T-helper 9 cell (primary cell): ENCODE measurements at regions not wholly inside any gene's neighbourhood (a gene's known extent, or its start where the extent isn't known, plus 50 kb on each side); places are given as distances from the start of the nearest gene placed in this dataset.
"Not testable (repeated sequence)": the region's sequence is repeated elsewhere in the genome, so short reads cannot be mapped to it uniquely, and the experiment has no call there.

Experiments used
- DNase-seq: peaks from one replicate; pipeline ENCODE4 v3.0.0-alpha.2; 2020

DNA sequence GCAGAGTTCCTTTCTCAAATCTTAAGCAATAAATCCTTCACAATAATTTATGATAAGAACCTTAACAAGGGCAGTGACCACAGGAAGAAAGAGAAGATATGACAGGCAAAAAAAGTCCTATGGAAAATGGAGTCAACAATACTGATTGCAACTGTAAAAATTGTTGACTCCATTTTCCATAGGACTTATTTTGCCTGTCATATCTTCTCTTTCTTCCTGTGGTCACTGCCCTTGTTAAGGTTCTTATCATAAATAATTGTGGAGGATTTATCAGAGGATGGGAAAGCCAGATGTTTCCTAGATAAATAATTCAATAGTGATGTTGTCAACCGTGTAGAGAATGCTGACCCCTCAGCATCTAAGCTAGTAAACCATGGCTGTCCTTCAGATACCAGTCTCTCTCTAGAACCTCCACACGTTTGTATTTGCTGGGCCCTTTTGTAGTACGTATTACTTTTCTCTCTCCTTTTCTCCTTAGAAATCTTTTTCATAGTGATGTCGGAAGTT, 172.6 kb upstream of the BET1 start:
- DNase-seq = no peak

DNA sequence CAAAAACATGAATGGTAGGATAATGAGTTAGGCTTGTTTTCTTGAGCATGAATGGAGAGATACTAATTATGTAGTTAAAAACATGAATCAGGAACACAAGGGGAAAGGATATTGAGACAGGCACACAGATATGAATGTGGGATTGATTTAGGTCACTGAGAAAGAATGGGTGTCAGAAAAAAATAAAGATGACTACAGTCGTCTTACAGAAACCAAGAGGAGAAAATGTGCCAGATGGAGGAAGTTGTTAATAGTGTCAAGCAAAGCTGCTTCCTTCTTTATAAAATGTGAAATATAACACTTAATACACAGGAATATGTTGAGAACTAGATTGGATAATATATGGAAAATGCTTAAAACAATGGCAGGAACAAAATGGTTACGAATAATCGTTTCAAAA, 173.3 kb upstream of the BET1 start:
- DNase-seq = no peak

DNA sequence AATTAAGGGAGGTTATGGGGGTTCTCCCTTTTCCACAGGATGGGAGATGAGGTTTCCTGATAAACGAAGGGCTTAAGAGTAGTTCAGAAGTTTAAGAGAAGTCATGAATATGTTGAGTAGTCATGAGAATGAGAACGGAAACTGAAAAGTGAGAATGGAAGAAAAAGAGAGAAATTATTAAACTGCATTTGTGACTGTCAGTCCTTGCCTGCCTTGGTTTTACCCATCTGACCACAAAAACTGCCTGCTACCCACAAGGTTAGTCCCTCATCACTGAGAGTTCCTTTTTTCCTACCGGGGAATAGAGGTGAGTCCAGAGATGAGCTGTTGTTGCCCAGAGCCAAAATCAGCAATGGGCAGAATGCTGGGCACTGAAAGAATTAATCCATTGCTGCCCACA, 174.1 kb upstream of the BET1 start:
- no peak for DNase-seq

DNA sequence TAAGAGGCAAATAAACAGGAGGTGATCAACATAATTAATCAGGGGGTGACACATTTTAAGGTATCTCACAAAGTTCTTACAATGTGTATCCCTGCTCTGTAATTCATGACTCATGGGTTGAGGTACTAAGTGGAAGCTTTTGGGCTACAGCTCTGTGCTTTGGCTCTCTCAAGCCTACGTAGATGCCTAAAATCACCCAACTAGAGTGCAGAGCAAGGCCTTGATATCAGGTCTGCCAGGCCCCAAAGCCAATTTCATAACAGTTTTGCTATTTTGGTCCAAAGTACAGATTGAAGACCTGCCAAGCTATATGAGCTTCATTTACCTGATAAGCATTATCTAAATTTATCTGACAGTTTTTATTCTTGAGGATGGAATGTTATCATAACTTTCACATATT, 175.3 kb upstream of the BET1 start:
- no peak for DNase-seq

DNA sequence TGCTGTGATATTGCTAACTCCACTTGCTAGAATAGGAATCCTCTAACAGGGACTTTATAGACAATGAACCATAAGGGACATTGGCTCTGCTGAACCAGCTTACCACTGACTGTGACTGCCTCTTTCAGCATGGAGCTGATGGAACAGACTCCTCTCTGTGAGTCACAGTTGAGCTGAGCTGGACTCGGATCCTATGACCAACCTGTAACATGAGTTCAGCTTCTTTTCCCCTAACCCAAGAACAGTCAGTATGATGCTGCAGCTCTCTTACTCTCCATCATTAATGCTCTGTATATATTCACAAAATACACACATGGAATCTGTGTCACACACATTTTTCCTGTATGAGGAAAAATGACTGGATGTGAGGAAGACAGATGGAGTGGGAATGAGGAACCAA, 177.9 kb upstream of the BET1 start:
- DNase-seq = no peak

DNA sequence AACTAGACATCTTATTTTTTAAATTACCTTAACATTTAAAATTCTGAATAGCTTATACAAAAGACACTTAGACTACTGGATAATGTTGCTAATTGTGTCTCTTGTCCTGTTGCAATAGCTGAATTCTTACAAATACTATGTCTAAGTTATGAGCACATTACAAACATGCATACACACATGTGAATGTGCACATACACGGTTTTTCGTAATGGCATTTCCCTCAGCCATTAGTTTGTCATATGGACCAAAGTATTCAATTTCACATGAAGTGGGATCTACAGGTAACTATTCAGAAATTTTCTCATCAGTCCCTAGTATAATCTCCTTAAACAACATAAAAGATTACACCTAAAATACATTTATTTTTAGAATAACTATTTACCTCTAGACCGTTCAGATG, 178.6 kb upstream of the BET1 start:
- DNase-seq = no peak

DNA sequence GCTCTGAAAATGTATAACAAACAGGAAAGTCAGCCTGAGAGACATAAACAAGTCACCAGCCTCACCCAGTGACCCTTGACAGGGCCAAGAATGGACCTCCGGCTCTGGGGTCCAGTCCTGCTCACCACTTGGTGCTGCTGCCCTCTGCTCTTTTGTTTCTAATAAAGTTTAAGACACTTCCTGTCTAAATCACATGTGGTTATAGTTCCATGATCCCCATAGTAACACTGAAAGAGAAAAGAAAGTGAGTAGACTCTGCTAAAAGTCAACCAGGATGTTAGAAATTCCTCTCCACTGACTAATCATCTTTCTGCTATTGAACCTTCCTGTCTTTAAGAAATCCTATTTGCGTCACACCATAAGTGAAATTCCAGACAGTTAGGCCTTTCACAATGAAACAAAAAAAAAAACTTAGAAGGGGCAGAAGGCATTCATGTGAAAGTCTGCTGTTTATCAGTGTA, 179.2 kb upstream of the BET1 start:
- DNase-seq = no peak

DNA sequence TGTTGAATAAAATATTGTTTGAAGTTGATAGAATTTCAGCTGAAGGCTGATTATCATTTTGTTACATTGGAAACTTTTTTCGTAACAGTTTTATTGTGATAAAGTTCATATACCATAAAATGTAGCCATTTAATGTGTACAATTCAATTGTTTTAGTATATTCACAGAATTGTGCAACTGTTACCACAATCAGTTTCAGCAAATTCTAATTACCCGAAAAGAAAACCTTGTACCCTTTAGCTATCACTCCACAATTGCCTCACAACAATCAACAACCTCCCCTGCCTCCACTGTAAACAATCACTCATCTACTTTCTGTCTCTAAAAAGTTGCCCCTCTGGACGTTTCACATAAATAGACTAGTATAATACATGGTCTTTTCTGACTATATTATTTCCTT, 179.7 kb upstream of the BET1 start:
- no peak for DNase-seq

DNA sequence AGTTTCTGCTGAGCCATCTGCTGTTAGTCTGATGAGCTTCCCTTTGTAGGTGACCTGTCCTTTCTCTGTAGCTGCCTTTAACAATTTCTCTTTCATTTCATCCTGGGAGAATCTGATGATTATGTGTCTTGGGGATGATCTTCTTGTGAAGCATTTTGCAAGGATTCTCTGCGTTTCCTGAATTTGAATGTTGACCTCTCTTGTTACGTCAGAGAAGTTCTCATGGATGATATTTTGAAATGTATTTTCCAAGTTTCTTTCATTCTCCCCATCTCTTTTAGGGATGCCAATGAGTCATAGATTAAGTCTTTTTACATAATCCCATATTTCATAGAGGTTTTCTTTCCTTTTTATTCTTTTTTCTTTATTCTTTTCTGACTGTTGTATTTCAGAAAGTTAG, 184.2 kb upstream of the BET1 start:
- no peak for DNase-seq

DNA sequence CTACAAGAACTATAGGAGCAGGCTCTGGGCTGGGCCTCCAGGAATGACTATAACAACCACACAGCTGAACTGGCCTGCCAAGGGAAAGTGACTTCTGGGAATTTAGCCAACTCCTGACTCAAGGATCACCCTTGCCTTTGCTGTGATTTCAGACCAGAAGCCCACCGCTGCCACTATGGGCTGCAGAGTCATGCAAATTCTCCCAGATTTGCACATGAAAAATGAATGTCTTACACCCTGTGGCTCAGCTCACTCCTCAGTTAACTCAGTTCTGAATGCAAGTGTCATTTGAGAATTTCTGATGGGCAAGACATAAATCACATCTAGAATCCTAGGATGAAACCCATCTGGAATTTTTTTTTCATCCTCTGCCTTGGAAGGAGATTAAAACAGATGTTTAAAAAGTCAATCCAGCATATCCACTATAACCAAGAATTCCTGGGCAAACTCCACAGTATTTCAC, 186.5 kb upstream of the BET1 start:
- DNase-seq = no peak

DNA sequence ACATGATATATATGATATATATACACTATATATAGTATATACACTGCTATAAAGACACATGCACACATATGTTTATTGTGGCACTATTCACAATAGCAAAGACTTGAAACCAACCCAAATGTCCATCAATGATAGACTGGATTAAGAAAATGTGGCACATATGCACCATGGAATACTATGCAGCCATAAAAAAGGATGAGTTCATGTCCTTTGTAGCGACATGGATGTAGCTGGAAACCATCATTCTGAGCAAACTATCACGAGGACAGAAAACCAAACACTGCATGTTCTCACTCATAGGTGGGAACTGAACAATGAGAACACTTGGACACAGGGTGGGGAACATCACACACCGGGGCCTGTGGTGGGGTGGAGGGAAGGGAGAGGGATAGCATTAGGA, 190.3 kb upstream of the BET1 start:
- not testable (repeated sequence) for DNase-seq

DNA sequence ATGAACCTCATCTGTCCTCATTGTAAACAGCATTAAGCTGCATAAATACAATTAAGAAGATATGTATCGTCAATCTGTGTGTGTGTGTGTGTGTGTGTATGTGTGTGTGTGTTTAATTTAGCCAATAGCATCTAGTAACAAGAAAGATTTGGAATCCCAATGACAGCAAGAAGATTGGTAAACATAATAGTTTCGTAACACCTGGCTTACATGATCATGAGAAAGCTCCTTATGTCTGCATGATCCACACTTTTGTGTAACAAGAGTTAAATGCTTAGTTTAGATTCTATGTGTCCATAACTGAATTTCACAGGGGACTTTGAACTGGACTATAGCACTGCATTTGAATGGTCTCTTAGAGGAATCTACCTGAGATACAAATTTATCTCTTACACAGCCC, 191.0 kb upstream of the BET1 start:
- no peak for DNase-seq

DNA sequence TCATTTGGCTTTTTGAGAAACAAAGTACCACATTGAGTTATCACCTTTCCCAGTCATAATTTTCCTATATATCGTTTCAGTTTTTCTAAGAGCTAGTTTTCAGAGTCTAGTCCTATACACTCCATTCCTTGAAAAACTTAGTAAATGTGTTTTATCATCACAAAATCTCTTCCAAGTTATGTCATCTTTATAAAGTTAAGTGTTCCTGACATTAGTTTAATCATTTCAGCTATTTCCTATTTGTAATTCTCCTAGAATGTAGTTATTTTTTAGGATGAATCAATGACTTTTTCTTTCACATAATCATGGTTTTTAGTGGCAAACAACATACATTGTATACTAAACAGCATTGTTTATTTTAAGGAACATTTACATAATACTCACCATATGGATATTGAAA, 191.7 kb upstream of the BET1 start:
- no peak for DNase-seq

DNA sequence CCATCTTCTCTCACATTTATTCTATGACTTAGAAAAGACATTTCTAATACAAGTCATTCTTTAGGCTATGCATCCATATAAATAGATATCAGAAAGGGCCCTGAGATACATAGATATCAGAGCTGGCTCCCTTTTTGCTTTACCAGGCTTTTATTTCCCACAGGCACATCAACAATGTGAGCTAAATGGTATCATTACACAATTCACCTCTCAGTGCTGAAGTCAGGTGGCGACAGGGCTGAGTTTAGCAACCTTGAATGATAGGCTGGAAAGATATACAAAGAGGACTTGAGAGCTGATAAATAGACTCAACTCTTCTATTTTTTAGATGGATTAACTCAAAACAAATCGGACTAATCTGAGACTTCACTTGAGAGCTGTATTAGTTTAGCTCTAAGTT, 189.2 kb upstream of the COL1A2 start:
- no peak for DNase-seq

DNA sequence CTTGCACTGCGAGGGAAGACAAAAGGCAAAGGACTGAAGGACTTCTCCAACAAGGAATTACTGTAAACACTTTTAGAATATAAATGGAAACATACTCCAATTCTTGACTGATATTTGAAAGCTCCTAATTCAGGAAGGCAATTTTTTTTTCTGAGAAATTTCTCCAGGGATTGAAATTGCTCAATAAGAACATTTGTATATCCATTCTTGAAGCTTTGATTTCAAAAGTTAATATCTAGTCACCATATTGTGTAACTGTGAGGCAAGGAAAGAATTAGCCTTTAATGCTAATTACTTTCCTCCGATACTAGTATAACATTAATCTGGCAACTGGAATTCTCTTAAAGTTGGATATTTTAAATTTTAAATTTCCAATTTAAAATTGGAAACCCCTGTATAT, 188.4 kb upstream of the COL1A2 start:
- no peak for DNase-seq

DNA sequence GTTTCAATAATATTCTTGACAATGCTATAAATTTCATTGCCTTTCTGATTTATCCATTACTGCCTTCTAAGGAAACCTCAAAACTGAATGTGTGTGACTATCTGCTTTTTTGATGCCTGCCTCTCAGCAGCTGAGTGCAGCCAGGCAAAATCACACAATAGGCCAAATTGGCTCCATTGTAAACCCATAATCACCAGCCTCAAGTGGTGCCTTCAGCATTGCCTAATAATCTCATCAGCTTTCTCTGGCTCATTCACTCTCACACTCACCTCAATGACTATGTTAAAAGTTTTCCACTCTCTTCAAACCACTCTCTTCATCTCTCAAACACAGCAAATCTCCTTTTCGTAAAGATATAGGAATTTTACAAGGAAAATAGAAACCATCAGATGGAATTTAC, 182.5 kb upstream of the COL1A2 start:
- no peak for DNase-seq

DNA sequence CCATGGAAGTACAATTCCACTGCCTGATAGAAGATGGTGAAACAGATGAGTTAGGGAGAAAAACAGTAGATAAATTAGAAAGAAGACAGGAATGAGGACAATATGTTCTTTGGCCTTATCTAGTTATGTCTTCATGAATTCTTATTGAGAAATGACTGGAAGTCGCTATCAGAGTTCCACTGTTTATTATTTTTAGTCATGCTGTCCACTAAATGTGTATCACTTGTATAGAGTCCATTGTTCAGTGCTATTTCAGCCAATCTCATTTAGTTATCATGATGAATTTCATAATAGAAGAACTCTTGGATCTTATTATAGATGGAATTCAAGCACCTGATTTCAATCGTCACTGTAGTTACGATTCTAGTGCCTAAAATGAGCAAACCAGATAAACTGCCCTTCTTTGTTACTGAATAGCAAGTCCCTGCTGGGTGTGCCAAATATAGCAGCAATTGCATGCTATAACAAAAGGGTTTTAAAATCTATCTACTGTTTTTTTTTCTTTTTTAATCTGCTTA, 177.7 kb upstream of the COL1A2 start:
- no peak for DNase-seq

DNA sequence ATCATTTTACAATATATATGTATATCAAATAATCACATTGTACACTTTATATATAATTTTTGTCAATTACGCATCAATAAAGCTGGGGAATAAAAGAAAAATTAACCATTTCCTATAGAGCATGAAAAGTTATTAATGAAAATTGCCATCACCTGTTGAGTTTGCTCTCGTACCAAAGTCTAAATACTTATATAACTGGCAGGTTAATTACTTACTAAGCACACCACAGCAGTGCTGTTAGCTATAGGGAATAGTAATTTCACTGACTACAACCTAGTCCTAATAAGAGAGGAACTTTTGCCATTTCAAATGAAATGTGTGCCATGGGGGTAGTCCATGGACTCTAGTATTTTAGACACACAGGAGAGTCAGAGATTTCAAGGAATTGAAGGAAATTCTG, 176.9 kb upstream of the COL1A2 start:
- no peak for DNase-seq

DNA sequence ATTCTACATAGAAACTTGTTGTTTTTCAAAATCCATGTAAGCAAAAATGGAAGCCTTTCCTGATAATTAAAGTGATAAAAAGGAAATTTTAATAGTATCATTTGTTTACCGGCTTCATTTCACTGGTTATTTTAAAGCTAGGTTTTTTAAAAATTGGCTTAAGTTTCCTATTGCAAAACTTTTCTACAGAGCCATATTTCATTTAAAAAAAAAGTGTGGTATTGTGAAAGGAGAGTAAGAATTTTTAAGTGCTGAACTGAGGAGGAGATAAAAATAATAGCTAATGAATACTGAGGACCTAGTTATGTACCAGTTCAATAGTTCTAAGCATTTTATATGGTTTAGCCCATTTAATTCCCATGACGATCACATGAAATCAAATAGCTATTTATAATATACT, 172.2 kb upstream of the COL1A2 start:
- no peak for DNase-seq

DNA sequence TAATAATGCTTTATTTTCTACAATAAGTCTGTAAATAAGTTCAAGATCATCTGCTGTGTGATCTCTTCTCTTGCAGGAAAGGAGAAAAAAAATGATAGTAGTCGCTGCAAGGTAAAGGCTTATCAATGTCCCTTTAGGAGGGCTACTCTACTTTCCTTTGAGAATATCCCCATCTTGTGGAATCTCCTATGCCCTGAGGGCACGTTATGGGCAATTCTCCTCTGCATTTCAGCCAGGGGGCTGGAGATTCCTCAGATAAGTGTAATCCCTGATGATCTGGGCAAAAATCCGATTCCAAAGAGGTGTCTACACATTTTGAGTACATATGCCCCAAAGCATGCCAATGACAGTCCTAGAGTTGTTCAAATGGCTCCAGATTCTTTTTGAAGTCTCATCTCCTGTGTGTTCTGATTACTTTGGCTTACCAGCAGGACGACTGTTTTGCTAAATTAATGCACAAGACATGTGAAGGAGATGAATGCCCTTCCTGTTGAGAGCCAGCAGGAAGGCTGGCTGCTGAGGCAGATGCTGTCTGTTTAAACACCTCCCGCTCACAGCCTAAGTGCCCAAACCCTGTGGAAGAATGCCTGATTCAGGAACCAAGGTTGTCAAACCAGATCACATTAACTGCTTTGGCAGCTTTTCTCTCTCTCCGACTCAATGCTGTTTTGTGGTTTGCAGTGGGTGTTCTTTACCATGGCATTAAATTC, 171.2 kb upstream of the COL1A2 start:
- DNase-seq = no peak

DNA sequence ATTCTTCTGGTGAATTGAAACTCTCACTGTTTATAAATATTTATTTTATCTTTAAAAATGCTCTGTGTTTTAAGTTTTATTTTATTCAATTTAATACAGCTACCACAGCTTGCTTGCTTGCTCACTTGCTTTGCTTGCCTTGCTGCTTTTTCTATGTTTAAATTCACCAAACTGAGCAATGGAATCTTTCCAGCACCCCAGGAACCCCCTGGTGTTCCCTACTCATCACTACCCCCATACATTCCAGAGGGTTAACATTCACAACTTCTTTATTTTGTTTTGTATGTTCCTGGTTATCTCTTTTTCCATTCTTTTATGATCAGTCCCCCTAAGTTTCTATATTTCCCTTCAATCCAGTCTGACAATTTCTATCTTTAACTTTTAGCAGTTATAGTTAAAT, 166.5 kb upstream of the COL1A2 start:
- DNase-seq = no peak

DNA sequence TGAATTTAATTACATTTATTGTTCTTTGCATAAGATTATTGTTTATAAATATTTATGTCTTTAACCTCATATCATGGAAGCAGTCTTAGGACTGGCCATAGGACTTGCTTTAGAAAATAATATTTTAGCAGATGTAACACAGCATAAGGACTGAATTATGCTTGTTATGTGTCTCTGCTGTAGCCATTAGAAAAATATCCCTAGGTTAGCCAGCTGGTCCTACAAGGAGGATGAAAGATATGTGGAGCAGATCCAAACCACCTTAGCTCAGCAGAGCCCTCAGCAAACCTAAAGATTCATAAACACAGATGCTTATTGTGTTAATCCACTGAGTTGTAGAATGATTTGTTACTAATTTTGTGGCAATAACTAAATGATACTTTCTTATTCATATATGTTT, 166.0 kb upstream of the COL1A2 start:
- no peak for DNase-seq

DNA sequence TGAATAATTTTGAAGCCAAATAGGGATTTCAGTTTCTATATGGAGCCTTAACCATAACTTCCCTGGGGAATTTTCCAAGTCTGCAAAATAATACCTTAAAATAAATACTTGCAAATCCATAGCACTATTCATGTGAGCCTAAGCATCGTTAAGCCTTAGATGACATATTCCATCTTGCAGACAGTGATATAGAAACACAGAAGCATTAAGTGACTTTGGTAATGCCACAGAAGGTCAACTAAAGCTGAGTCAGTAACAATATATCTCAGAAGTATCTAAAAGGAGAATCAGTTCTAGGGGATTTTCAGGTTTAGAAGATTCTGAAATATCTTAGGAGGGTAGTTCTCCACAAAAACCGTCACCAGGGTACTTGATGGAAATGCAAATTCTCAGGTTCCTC, 163.4 kb upstream of the COL1A2 start:
- no peak for DNase-seq

DNA sequence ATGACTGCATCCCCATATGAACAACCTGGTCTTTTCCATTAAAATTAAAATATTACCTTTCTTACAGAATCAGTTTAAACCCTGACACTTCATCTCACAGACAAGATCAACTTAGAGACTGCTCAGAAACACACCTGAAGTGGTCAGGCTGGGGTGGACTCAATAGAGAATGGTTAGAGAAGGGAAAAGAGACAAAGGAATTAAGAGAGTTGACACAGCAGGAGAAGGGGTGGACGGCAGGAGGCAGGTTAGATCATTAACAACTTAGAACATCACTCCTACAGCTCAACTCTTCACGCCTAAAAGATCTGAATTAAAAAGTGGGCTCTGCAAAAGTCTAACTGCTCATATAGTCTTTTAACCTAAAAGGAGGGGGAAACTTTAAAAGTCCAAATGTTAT, 157.7 kb upstream of the COL1A2 start:
- no peak for DNase-seq

DNA sequence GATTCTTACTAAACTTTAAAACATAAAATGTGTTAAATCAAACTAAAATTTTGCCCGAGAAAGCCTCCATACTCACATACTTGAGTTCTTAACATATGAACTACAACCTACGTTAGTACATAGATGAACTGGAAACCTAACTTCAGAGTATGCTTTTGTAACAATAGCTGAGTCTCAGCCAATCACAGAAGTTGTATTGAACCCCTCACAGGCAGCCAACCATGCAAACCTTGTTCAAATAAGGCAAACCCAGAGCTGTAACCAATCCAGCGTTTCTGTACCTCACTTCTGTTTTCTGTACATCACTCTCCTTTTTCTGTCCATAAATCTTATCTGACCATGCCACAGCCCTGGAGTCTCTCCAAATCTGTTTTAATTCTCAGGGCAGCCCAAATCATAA, 157.3 kb upstream of the COL1A2 start:
- no peak for DNase-seq
